Suprapubic skin (tissue), 3 donors: ENCODE measurements at regions not wholly inside any gene's neighbourhood (a gene's known extent, or its start where the extent isn't known, plus 50 kb on each side); places are given as distances from the start of the nearest gene placed in this dataset.

ENCODE experiments used
- CTCF ChIP-seq, 2 donors: fragments of 200-600 bp in 1 of 2; fragments of 450-650 bp in 1 of 2; sonication (generic) in 1 of 2; IDR thresholded peaks; one replicate each; pipeline ENCODE4 v1.5.1; 2016 to 2019; ENCODE audit warnings: antibody characterized with exemption in 2 of 2, mild to moderate bottlenecking in 1 of 2, moderate library complexity in 1 of 2
- POLR2AphosphoS5 ChIP-seq, 3 donors: sonication (generic); formaldehyde crosslinking; IDR thresholded peaks; one replicate each; pipeline ENCODE4 v1.6.1; 2017; ENCODE audit warnings: antibody characterized with exemption in 3 of 3

- TF ChIP-seq POLR2AphosphoS5 (IDR thresholded peaks at IDR 0.05) (no peak), CTCF (IDR thresholded peaks at IDR 0.05) (no peak)
These were observed 124.4 kb upstream of the PRMT8 start for GRCh38 chr12:3366451-3367110.
